Aorta (tissue), 5 donors: ENCODE measurements at regions not wholly inside any gene's neighbourhood (a gene's known extent, or its start where the extent isn't known, plus 50 kb on each side); places are given as distances from the start of the nearest gene placed in this dataset.

ENCODE experiments used
- ATAC-seq: fragments of 200-7000 bp; cut with Tn5 transposase; one replicate; pipeline ENCODE4 v1.9.1; 2022; ENCODE audit warnings: moderate library complexity; ENCODE audit not compliant: low FRiP score
- DNase-seq, 2 donors: peaks; one replicate each; pipeline ENCODE4 v3.0.0-alpha.2; 2020
- H3K27ac ChIP-seq, 2 donors: one replicate each; pipeline ENCODE4 v1.5.1; 2013; ENCODE audit warnings: low read length in 2 of 2, mild to moderate bottlenecking in 2 of 2, moderate library complexity in 2 of 2, control low read depth in 1 of 2, inconsistent platforms in 1 of 2, low read depth in 1 of 2
- H3K27me3 ChIP-seq, 2 donors: one replicate each; pipeline ENCODE4 v1.6.1; 2013; ENCODE audit warnings: control low read depth in 1 of 2, low read length in 1 of 2, mild to moderate bottlenecking in 1 of 2, moderate library complexity in 1 of 2; ENCODE audit not compliant: insufficient read depth in 2 of 2, control insufficient read depth in 1 of 2
- H3K36me3 ChIP-seq, 2 donors: one replicate each; pipeline ENCODE4 v1.6.1; 2013; ENCODE audit warnings: control low read depth in 1 of 2, low read length in 1 of 2, mild to moderate bottlenecking in 1 of 2; ENCODE audit not compliant: insufficient read depth in 2 of 2, control insufficient read depth in 1 of 2
- H3K4me1 ChIP-seq, 2 donors: one replicate each; pipeline ENCODE4 v1.6.1; 2013; ENCODE audit warnings: low read length in 2 of 2, control low read depth in 1 of 2, mild to moderate bottlenecking in 1 of 2, moderate library complexity in 1 of 2; ENCODE audit not compliant: insufficient read depth in 2 of 2, control insufficient read depth in 1 of 2
- H3K4me3 ChIP-seq, 2 donors: one replicate each; pipeline ENCODE4 v1.5.1; 2013; ENCODE audit warnings: low read length in 2 of 2, control low read depth in 1 of 2, mild to moderate bottlenecking in 1 of 2
- H3K9me3 ChIP-seq: one replicate; pipeline ENCODE4 v1.6.1; 2013; ENCODE audit warnings: mild to moderate bottlenecking, low read length; ENCODE audit not compliant: control insufficient read depth
- WGBS, 2 donors: extraction: QIAGEN DNeasy Blood & Tissue Kit; methylation state at CpG; one replicate each; pipeline ENCODE4 v1.1.7; 2013; 5-methylcytosine and 5-hydroxymethylcytosine counted together
- intact Hi-C, 2 donors: fragments of 100-400 bp; cut with DNase I; formaldehyde crosslinking; loops; one replicate each; pipeline versions ENCODE4 v1.14.2 to v1.15.0; 2022
- donor health status: healthy with polysubstance abuse.
- donor health status: Bipolar disorder and iron deficiency.
- donor health status: DM: no; HTN: no; CAD: no.
- donor health status: DM: no; HTN: no; CAD: no.
- donor health status: DM: yes; HTN: yes; CAD: no.

GRCh38 chr1:101290922-101291561 lies 54.2 kb downstream of the S1PR1 start:
- DNase-seq (no peak), ATAC-seq (no peak)
- H3K9me3 ChIP-seq = no peaks in the 10 kb centered on the region
- H3K27ac ChIP-seq = no peak overlapping the region
- 67 to 69% methylated on average over 3 of the region's 3 CpGs for WGBS, 2 donors
- H3K36me3 ChIP-seq = no peaks in the 10 kb centered on the region
- H3K4me3 ChIP-seq = no peak overlapping the region
- intact Hi-C loops = loop anchor here in 1 of 2 donors (2.0 kb wide), 1 partner anchor 152 kb away; no protein-coding TSS in a partner anchor
- no peaks in the 10 kb centered on the region for H3K4me1 ChIP-seq
- H3K27me3 ChIP-seq = no peaks in the 10 kb centered on the region

- H3K9me3 ChIP-seq = no peaks in the 10 kb centered on the region
- H3K36me3 ChIP-seq = no peaks in the 10 kb centered on the region
- 50 to 51% methylated on average over 4 of the region's 4 CpGs for WGBS, 2 donors
- ATAC-seq (no peak), DNase-seq (peak in 1 of 2 donors; percentile 56)
- H3K4me1 ChIP-seq = no peaks in the 10 kb centered on the region
- H3K27ac ChIP-seq = no peak overlapping the region
- no peaks in the 10 kb centered on the region for H3K27me3 ChIP-seq
- no peak overlapping the region for H3K4me3 ChIP-seq
- intact Hi-C loops = loop anchor here in 1 of 2 donors (2.0 kb wide), 1 partner anchor 153 kb away; no protein-coding TSS in a partner anchor
Measured at GRCh38 chr1:101291562-101292380, 55.0 kb downstream of the S1PR1 start.

GRCh38 chr1:101293461-101294051 lies 56.7 kb downstream of the S1PR1 start:
- no peaks in the 10 kb centered on the region for H3K9me3 ChIP-seq
- WGBS, 2 donors = 91 to 93% methylated on average over 4 of the region's 4 CpGs
- intact Hi-C loops = no loop called here
- DNase-seq (no peak), ATAC-seq (no peak)
- no peaks in the 10 kb centered on the region for H3K36me3 ChIP-seq
- no peak overlapping the region for H3K27ac ChIP-seq
- H3K4me1 ChIP-seq = no peaks in the 10 kb centered on the region
- no peak overlapping the region for H3K4me3 ChIP-seq
- H3K27me3 ChIP-seq = no peaks in the 10 kb centered on the region

GRCh38 chr1:101295209-101295608 lies 58.4 kb downstream of the S1PR1 start:
- Histone ChIP-seq H3K4me1 (no peaks in the 10 kb centered on the region), H3K36me3 (no peaks in the 10 kb centered on the region), H3K27me3 (no peaks in the 10 kb centered on the region), H3K27ac (no peak overlapping the region), H3K9me3 (no peaks in the 10 kb centered on the region), H3K4me3 (no peak overlapping the region)
- intact Hi-C loops = no loop called here
- ATAC-seq = no peak
- DNase-seq = no peak
- 69 to 81% methylated on average over 4 of the region's 4 CpGs for WGBS, 2 donors

- intact Hi-C loops = no loop called here
- ATAC-seq = no peak
Measured at GRCh38 chr1:101298663-101299062, 61.8 kb downstream of the S1PR1 start.

GRCh38 chr1:101299141-101299540 lies 62.3 kb downstream of the S1PR1 start:
- WGBS, 2 donors = 79 to 83% methylated on average over 4 of the region's 4 CpGs
- no peak overlapping the region for H3K27ac ChIP-seq
- H3K9me3 ChIP-seq = no peaks in the 10 kb centered on the region
- no peak overlapping the region for H3K4me3 ChIP-seq
- no peaks in the 10 kb centered on the region for H3K27me3 ChIP-seq
- no peaks in the 10 kb centered on the region for H3K4me1 ChIP-seq
- H3K36me3 ChIP-seq = no peaks in the 10 kb centered on the region
- ATAC-seq = no peak
- intact Hi-C loops = no loop called here
- no peak for DNase-seq

More at GRCh38 chr1:101298663-101299062, 61.8 kb downstream of the S1PR1 start:
- no peaks in the 10 kb centered on the region for H3K36me3 ChIP-seq
- H3K4me3 ChIP-seq = no peak overlapping the region
- WGBS, 2 donors = 84 to 85% methylated on average over 3 of the region's 3 CpGs
- no peaks in the 10 kb centered on the region for H3K9me3 ChIP-seq
- H3K4me1 ChIP-seq = no peaks in the 10 kb centered on the region
- DNase-seq = no peak
- H3K27me3 ChIP-seq = no peaks in the 10 kb centered on the region
- H3K27ac ChIP-seq = no peak overlapping the region

GRCh38 chr1:101299710-101300109 lies 62.9 kb downstream of the S1PR1 start:
- no peak for DNase-seq
- Histone ChIP-seq H3K36me3 (no peaks in the 10 kb centered on the region), H3K9me3 (no peaks in the 10 kb centered on the region), H3K4me1 (no peaks in the 10 kb centered on the region), H3K27me3 (no peaks in the 10 kb centered on the region), H3K4me3 (no peak overlapping the region), H3K27ac (no peak overlapping the region)
- intact Hi-C loops = no loop called here
- ATAC-seq = no peak
- WGBS, 2 donors = 71 to 79% methylated on average over 3 of the region's 3 CpGs

- ATAC-seq (no peak), DNase-seq (no peak)
- Histone ChIP-seq H3K9me3 (no peaks in the 10 kb centered on the region), H3K4me3 (no peak overlapping the region), H3K36me3 (no peaks in the 10 kb centered on the region), H3K27me3 (no peaks in the 10 kb centered on the region), H3K27ac (no peak overlapping the region), H3K4me1 (no peaks in the 10 kb centered on the region)
- 80 to 81% methylated on average over 7 of the region's 7 CpGs for WGBS, 2 donors
- intact Hi-C loops = no loop called here
Measured at GRCh38 chr1:101300916-101301315, 64.1 kb downstream of the S1PR1 start.
